ENCODE measurements at regions not wholly inside any gene's neighbourhood (a gene's known extent, or its start where the extent isn't known, plus 50 kb on each side); places are given as distances from the start of the nearest gene placed in this dataset.

DNA sequence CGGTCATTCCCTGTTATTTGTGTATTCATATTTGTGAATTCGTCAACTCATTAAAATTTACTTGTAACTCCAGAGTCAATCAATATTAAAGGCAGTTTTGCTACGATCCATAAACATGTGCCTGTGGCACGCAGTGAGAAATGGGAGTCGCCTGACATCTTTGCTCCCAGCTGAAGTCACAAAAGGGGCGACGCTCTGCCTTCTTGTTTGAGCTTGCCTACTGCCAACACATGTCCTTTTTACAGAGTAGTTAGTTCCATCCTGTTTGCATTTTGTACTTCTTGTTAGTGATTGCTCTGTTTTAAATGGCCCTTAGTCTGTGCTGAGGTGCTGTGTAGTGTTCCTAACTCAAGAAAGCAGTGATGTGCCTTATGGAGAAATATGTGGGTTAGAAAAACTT lies 305.3 kb downstream of the ETS1 start:
- Histone ChIP-seq H3K9ac (ENCODE audit: low read depth, low read length) (no peak overlapping the region), H4K91ac (ENCODE audit: insufficient read depth, low read depth, low read length) (no peak overlapping the region), H2BK120ac (ENCODE audit: low read depth, low read length) (no peak overlapping the region), H4K20me1 (ENCODE audit: insufficient read depth, low read length) (no peaks in the 10 kb centered on the region), H4K5ac (ENCODE audit: low read depth, low read length) (no peak overlapping the region), H3K27me3 (ENCODE audit: control insufficient read depth, insufficient read depth, low read length) (peaks cover 1% of the 10 kb centered on the region; the same call in 1 of the 2 replicates), H3K56ac (ENCODE audit: extremely low read depth, insufficient read depth, low read length) (no peak overlapping the region), H3K9me1 (ENCODE audit: insufficient read depth, low read length) (no peaks in the 10 kb centered on the region), H3K4me2 (ENCODE audit: low read depth, low read length) (no peak overlapping the region), H3K14ac (replicated peaks; ENCODE audit: low read depth, low read length) (no peak overlapping the region), H3K4me3 (ENCODE audit: insufficient read depth, low read depth, low read length) (no peak overlapping the region), H3K4ac (ENCODE audit: low read depth, low read length) (no peak overlapping the region), H2AK5ac (ENCODE audit: low read depth, low read length) (no peak overlapping the region), H3K23ac (ENCODE audit: low read depth, low read length) (no peak overlapping the region), H3K9me3 (ENCODE audit: control insufficient read depth, insufficient read depth, low read length) (no peaks in the 10 kb centered on the region), H2AFZ (replicated peaks; ENCODE audit: low read length, poor library complexity) (no peak overlapping the region), H2AK9ac (replicated peaks; ENCODE audit: low read depth, low read length, poor library complexity) (no peak overlapping the region), H3K36me3 (ENCODE audit: control insufficient read depth, insufficient read depth, low read length) (no peaks in the 10 kb centered on the region), H3K27ac (ENCODE audit: insufficient read depth, low read length) (no peak overlapping the region), H4K8ac (ENCODE audit: low read depth in 2 of 2, low read length in 2 of 2) (no peak overlapping the region), H3K18ac (ENCODE audit: low read depth, low read length) (no peak overlapping the region), H2BK15ac (ENCODE audit: low read depth, low read length) (no peak overlapping the region), H3K4me1 (ENCODE audit: control insufficient read depth, insufficient read depth, low read length) (no peaks in the 10 kb centered on the region), H2BK5ac (ENCODE audit: low read depth, low read length, poor library complexity, severe bottlenecking) (no peak overlapping the region), H2BK20ac (ENCODE audit: low read depth, low read length) (no peak overlapping the region), H3K79me1 (ENCODE audit: low read depth in 1 of 2, low read length in 2 of 2) (no peaks in the 10 kb centered on the region)
- CTCF ChIA-PET, result interaction anchor here (1.2 kb wide), 1 partner anchor 350 kb away, joined by 5 read pairs; no protein-coding TSS in a partner anchor
- no TSS peak for BruUV-seq (replicated peaks)
- intact Hi-C loops (cut with micrococcal nuclease) (no loop called here), in situ Hi-C loops (cut with MboI; ENCODE audit: low sequenced_read_pairs) (loop anchor here (10.0 kb wide), 2 partner anchors 247 to 553 kb away; no protein-coding TSS in a partner anchor), dilution Hi-C loops (cut with HindIII; ENCODE audit: low sequenced_read_pairs, unreplicated experiment) (no loop called here)
- TF ChIP-seq RFX5 (IDR thresholded peaks at IDR 0.05; ENCODE audit: low read depth, low read length), result no peak
- no peak for TF ChIP-seq USF2 (IDR thresholded peaks at IDR 0.05; ENCODE audit: low read depth, low read length)
- WGBS, 2 experiments (ENCODE audit: extremely low coverage in 2 of 2, insufficient read length in 1 of 2), result no CpG with 5 or more reads among the region's 7 CpGs
- DNase-seq (no peak), ATAC-seq (ENCODE audit: low read depth) (no peak)
- POLR2A ChIA-PET (ENCODE audit: unreplicated experiment), result no interaction called here
